Karpas-422 (cell line): ENCODE measurements at regions not wholly inside any gene's neighbourhood (a gene's known extent, or its start where the extent isn't known, plus 50 kb on each side); places are given as distances from the start of the nearest gene placed in this dataset.

Experiments used
- DNase-seq: peaks from one replicate; pipeline ENCODE4 v3.0.0-alpha.2; 2015
- H2AFZ ChIP-seq: fragments of 200-600 bp; sonication (generic); 2 replicates; pipeline ENCODE4 v1.6.1; 2014; ENCODE audit warnings: antibody characterized with exemption, low read length, mixed read lengths
- H3K27ac ChIP-seq: fragments of 200-600 bp; sonication (generic); 2 replicates; pipeline ENCODE4 v1.5.1; 2014; ENCODE audit warnings: mild to moderate bottlenecking, low read length, moderate library complexity
- H3K27me3 ChIP-seq: fragments of 200-600 bp; sonication (generic); 2 replicates; pipeline ENCODE4 v1.6.1; 2014; ENCODE audit warnings: low read length, mixed read lengths
- H3K36me3 ChIP-seq: fragments of 200-600 bp; sonication (generic); 2 replicates; pipeline ENCODE4 v1.6.1; 2014; ENCODE audit warnings: low read length, mixed read lengths; ENCODE audit not compliant: insufficient read depth
- H3K4me1 ChIP-seq: fragments of 200-600 bp; sonication (generic); 2 replicates; pipeline ENCODE4 v1.6.1; 2014; ENCODE audit warnings: mild to moderate bottlenecking, low read length, mixed read lengths
- H3K4me2 ChIP-seq: fragments of 200-600 bp; sonication (generic); 2 replicates; pipeline ENCODE4 v1.6.1; 2014; ENCODE audit warnings: low read length, low read depth, mild to moderate bottlenecking; ENCODE audit not compliant: poor library complexity, severe bottlenecking
- H3K4me3 ChIP-seq: fragments of 200-600 bp; sonication (generic); 2 replicates; pipeline ENCODE4 v1.5.1; 2014; ENCODE audit warnings: mild to moderate bottlenecking, antibody characterized with exemption, low read length, mixed read lengths
- H3K79me2 ChIP-seq: fragments of 200-600 bp; sonication (generic); 2 replicates; pipeline ENCODE4 v1.6.1; 2014; ENCODE audit warnings: mild to moderate bottlenecking, low read length, mixed read lengths
- H3K9ac ChIP-seq: fragments of 200-600 bp; sonication (generic); 2 replicates; pipeline ENCODE4 v1.6.0; 2014; ENCODE audit warnings: low read length
- H3K9me2 ChIP-seq: fragments of 200-600 bp; sonication (generic), shearing (Covaris generic); replicated peaks from 2 replicates; pipeline ENCODE4 v1.6.0; 2014; ENCODE audit warnings: mild to moderate bottlenecking, low read length, moderate library complexity; ENCODE audit not compliant: insufficient read depth
- H3K9me3 ChIP-seq: fragments of 300-700, 200-600 bp; sonication (generic); 2 replicates; pipeline ENCODE4 v1.6.1; 2014; ENCODE audit warnings: low read length, mixed read lengths
- H4K20me1 ChIP-seq: fragments of 200-600 bp; sonication (generic); 2 replicates; pipeline ENCODE4 v1.6.1; 2014; ENCODE audit warnings: mild to moderate bottlenecking, antibody characterized with exemption, low read length, low read depth; ENCODE audit not compliant: insufficient read depth

DNA sequence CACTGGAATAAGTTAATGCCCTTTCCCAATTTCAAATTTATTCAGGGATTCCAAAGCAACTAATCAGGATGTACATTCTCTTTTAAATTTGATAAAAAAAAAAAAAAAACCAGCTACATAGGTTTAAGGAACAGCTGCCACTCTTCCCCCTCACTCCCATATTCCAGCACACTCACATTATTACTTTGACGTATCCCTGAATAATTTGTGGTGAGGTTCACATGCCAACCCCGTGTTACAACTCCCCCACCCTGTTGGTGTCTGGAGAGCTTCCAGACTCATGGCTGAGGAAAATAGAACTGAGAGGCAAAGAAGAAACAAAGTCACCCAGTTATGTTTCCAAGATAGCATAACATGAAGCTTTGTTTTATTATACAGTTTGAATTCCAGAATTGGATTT lies 300.5 kb upstream of the MME start:
- H3K9ac ChIP-seq: no peak overlapping the region
- no peak overlapping the region for H2AFZ ChIP-seq
- H3K36me3 ChIP-seq: no peaks in the 10 kb centered on the region
- H4K20me1 ChIP-seq: no peaks in the 10 kb centered on the region
- no peaks in the 10 kb centered on the region for H3K9me2 ChIP-seq
- H3K27me3 ChIP-seq: no peaks in the 10 kb centered on the region
- H3K4me2 ChIP-seq: no peak overlapping the region
- H3K27ac ChIP-seq: no peak overlapping the region
- no peak overlapping the region for H3K4me3 ChIP-seq
- H3K79me2 ChIP-seq: no peaks in the 10 kb centered on the region
- no peaks in the 10 kb centered on the region for H3K9me3 ChIP-seq
- no peaks in the 10 kb centered on the region for H3K4me1 ChIP-seq
- no peak for DNase-seq

DNA sequence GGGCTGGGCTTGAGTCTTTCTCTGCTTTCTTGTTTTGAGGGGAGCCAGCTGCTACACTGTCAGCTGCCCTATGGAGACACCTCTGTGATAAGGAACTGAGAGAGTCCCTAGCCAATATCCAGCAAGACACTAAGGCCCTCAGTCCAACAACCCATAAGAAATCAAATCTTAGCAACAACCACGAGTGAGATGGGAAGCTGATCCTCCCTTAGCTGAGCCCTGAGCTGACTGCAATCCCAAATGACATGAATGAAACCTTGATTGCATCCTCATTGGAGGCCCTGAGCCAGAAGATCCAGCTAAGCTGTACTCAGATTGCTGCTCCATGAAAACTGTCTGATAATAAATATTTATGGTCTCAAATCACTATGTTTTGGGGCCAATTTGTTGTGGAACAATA lies 302.1 kb upstream of the MME start:
- no peaks in the 10 kb centered on the region for H3K9me2 ChIP-seq
- no peaks in the 10 kb centered on the region for H3K9me3 ChIP-seq
- H2AFZ ChIP-seq: no peak overlapping the region
- no peaks in the 10 kb centered on the region for H3K27me3 ChIP-seq
- H3K4me1 ChIP-seq: no peaks in the 10 kb centered on the region
- DNase-seq: no peak
- H3K9ac ChIP-seq: no peak overlapping the region
- no peak overlapping the region for H3K4me2 ChIP-seq
- no peak overlapping the region for H3K27ac ChIP-seq
- H3K36me3 ChIP-seq: no peaks in the 10 kb centered on the region
- H3K4me3 ChIP-seq: no peak overlapping the region
- H3K79me2 ChIP-seq: no peaks in the 10 kb centered on the region
- no peaks in the 10 kb centered on the region for H4K20me1 ChIP-seq

- H3K4me3 ChIP-seq: no peak overlapping the region
- H2AFZ ChIP-seq: no peak overlapping the region
- H3K79me2 ChIP-seq: no peaks in the 10 kb centered on the region
Measured at GRCh38 chr3:154776549-154777225, 303.4 kb upstream of the MME start.

GRCh38 chr3:154775821-154776548 lies 304.1 kb upstream of the MME start:
- no peaks in the 10 kb centered on the region for H3K4me1 ChIP-seq
- no peak for DNase-seq
- H3K9me2 ChIP-seq: no peaks in the 10 kb centered on the region
- no peaks in the 10 kb centered on the region for H4K20me1 ChIP-seq
- H3K4me3 ChIP-seq: no peak overlapping the region
- H3K9ac ChIP-seq: no peak overlapping the region
- no peak overlapping the region for H2AFZ ChIP-seq
- no peak overlapping the region for H3K27ac ChIP-seq
- H3K27me3 ChIP-seq: no peaks in the 10 kb centered on the region
- no peaks in the 10 kb centered on the region for H3K79me2 ChIP-seq
- no peaks in the 10 kb centered on the region for H3K9me3 ChIP-seq
- H3K36me3 ChIP-seq: no peaks in the 10 kb centered on the region
- H3K4me2 ChIP-seq: no peak overlapping the region

More at GRCh38 chr3:154776549-154777225, 303.4 kb upstream of the MME start:
- Histone ChIP-seq H3K36me3 (no peaks in the 10 kb centered on the region), H3K9me2 (no peaks in the 10 kb centered on the region), H3K9me3 (no peaks in the 10 kb centered on the region), H3K4me2 (no peak overlapping the region), H3K27me3 (no peaks in the 10 kb centered on the region), H3K4me1 (no peaks in the 10 kb centered on the region), H3K27ac (no peak overlapping the region), H3K9ac (no peak overlapping the region), H4K20me1 (no peaks in the 10 kb centered on the region)
- DNase-seq: no peak

DNA sequence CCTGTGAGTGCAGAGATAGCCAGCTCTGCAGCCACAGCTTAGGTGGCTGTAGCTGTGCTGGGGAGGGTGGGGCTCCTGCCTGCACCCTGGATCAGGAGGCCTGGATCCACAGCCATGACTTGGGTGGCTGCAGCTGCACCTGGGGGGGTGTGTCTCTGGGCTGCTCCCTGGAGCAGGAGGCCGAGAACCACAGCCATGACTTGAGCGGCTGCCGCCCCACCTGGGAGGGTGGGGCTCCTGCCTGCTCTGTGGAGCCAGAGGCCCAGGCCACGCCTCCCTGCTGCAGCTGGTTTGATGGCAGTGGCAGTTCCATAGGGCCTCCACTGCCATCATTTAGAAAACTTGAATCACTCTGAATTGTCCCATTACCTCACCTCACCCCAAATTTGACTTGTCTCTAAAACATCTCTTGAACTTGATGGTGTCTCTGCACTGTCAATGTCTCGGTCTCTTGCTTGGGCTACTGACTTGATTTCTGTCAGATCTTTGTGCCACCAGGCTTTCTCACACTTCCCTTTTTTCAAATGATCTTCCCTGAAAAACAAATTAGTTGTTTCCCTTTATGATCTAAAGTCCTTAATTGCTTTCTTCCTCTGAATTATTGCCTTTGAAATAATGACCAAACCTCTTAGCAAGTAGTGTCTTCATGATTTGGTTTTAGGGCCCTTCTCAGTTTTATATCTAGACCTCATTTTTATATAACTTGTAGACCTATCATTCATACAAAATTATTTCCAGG lies 313.2 kb upstream of the MME start:
- Histone ChIP-seq H3K9me3 (no peaks in the 10 kb centered on the region), H3K36me3 (no peaks in the 10 kb centered on the region), H2AFZ (no peak overlapping the region), H3K4me3 (no peak overlapping the region), H3K9me2 (no peaks in the 10 kb centered on the region), H4K20me1 (no peaks in the 10 kb centered on the region), H3K27me3 (no peaks in the 10 kb centered on the region), H3K4me2 (no peak overlapping the region), H3K9ac (no peak overlapping the region), H3K27ac (no peak overlapping the region), H3K4me1 (peaks cover 5% of the 10 kb centered on the region; the same call in 1 of the 2 replicates), H3K79me2 (no peaks in the 10 kb centered on the region)
- no peak for DNase-seq

GRCh38 chr3:154764856-154765640 lies 315.1 kb upstream of the MME start:
- no peaks in the 10 kb centered on the region for H3K9me2 ChIP-seq
- no peak for DNase-seq
- H4K20me1 ChIP-seq: no peaks in the 10 kb centered on the region
- no peaks in the 10 kb centered on the region for H3K27me3 ChIP-seq
- no peak overlapping the region for H3K27ac ChIP-seq
- no peak overlapping the region for H3K9ac ChIP-seq
- H2AFZ ChIP-seq: no peak overlapping the region
- no peaks in the 10 kb centered on the region for H3K79me2 ChIP-seq
- H3K4me2 ChIP-seq: no peak overlapping the region
- no peaks in the 10 kb centered on the region for H3K36me3 ChIP-seq
- H3K4me1 ChIP-seq: peaks cover 5% of the 10 kb centered on the region; the same call in 1 of the 2 replicates
- H3K4me3 ChIP-seq: no peak overlapping the region
- H3K9me3 ChIP-seq: no peaks in the 10 kb centered on the region

DNA sequence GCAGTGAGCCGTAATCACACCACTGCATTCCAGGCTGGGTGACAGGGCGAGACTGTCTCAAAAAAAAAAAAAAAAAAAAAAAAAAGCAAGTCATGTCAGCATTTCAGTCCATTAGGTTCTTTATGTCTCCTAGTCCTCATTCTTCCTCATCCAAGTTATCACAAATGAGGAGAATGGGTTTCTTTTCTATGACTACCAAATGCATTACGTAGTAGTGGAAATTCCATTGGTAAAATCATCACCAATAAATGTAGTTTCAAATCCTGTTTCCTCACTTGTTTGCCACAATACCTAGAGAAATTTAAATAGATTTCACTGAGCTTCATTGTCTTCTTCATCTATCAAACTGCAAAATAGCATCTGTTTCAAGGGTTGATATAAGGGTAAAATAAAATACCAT lies 317.6 kb upstream of the MME start:
- H3K9me2 ChIP-seq: no peaks in the 10 kb centered on the region
- no peak for DNase-seq
- no peak overlapping the region for H3K9ac ChIP-seq
- H3K79me2 ChIP-seq: no peaks in the 10 kb centered on the region
- H3K4me1 ChIP-seq: peaks cover 5% of the 10 kb centered on the region; the same call in 1 of the 2 replicates
- no peak overlapping the region for H3K27ac ChIP-seq
- H3K27me3 ChIP-seq: no peaks in the 10 kb centered on the region
- H3K36me3 ChIP-seq: no peaks in the 10 kb centered on the region
- no peak overlapping the region for H2AFZ ChIP-seq
- no peaks in the 10 kb centered on the region for H4K20me1 ChIP-seq
- H3K4me2 ChIP-seq: no peak overlapping the region
- H3K9me3 ChIP-seq: no peaks in the 10 kb centered on the region
- no peak overlapping the region for H3K4me3 ChIP-seq

- DNase-seq: no peak
- Histone ChIP-seq H3K4me2 (no peak overlapping the region), H3K79me2 (no peaks in the 10 kb centered on the region), H3K36me3 (no peaks in the 10 kb centered on the region), H3K4me3 (no peak overlapping the region), H2AFZ (no peak overlapping the region), H3K4me1 (no peaks in the 10 kb centered on the region), H3K9me2 (no peaks in the 10 kb centered on the region), H4K20me1 (no peaks in the 10 kb centered on the region), H3K9me3 (no peaks in the 10 kb centered on the region), H3K9ac (no peak overlapping the region), H3K27ac (no peak overlapping the region), H3K27me3 (no peaks in the 10 kb centered on the region)
Measured at GRCh38 chr3:154759966-154760365, 320.2 kb upstream of the MME start.
